GM12891 (cell line): ENCODE measurements at regions not wholly inside any gene's neighbourhood (a gene's known extent, or its start where the extent isn't known, plus 50 kb on each side); places are given as distances from the start of the nearest gene placed in this dataset.

Experiments
- POLR2A ChIP-seq: IDR thresholded peaks from 2 replicates; pipeline ENCODE4 v1.6.1; 2011; ENCODE audit warnings: low read depth, low read length, control low read depth
- POLR2AphosphoS5 ChIP-seq: IDR thresholded peaks from 2 replicates; pipeline ENCODE4 v1.6.1; 2011; ENCODE audit warnings: low read depth, low read length, control low read depth
- SPI1 ChIP-seq: IDR thresholded peaks from 2 replicates; pipeline ENCODE4 v1.6.1; 2011; ENCODE audit warnings: low read depth, low read length, control low read depth
- TAF1 ChIP-seq: IDR thresholded peaks from 2 replicates; pipeline ENCODE4 v1.6.1; 2011; ENCODE audit warnings: low read depth, low read length, control low read depth

- TF ChIP-seq TAF1 = no peak
- no peak for TF ChIP-seq POLR2A
- no peak for TF ChIP-seq POLR2AphosphoS5
- TF ChIP-seq SPI1 = no peak
Observed at GRCh38 chr20:47430862-47431588, 70.7 kb upstream of the NCOA3 start.
